Neural crest cell (in vitro differentiated cells): ENCODE measurements at regions not wholly inside any gene's neighbourhood (a gene's known extent, or its start where the extent isn't known, plus 50 kb on each side); places are given as distances from the start of the nearest gene placed in this dataset.

ENCODE experiments used
- DNase-seq: peaks from one replicate; pipeline ENCODE4 v3.0.0; 2021; ENCODE audit warnings: low read depth, mixed read lengths, low spot score
- H3K27ac Mint-ChIP-seq: one replicate; pipeline ENCODE4 v1.8.0; 2021; ENCODE audit warnings: mild to moderate bottlenecking, mixed read lengths; ENCODE audit not compliant: unreplicated experiment
- H3K27me3 Mint-ChIP-seq: 2 replicates; pipeline ENCODE4 v1.8.0; 2021; ENCODE audit warnings: low read depth, mild to moderate bottlenecking, mixed read lengths
- H3K36me3 Mint-ChIP-seq: 2 replicates; pipeline ENCODE4 v1.8.0; 2021; ENCODE audit warnings: low read depth, mild to moderate bottlenecking, mixed read lengths
- H3K4me1 Mint-ChIP-seq: 2 replicates; pipeline ENCODE4 v1.8.0; 2021; ENCODE audit warnings: mixed read lengths
- H3K4me3 Mint-ChIP-seq: one replicate; pipeline ENCODE4 v1.8.0; 2021; ENCODE audit warnings: mild to moderate bottlenecking, mixed read lengths
- H3K9me3 Mint-ChIP-seq: 2 replicates; pipeline ENCODE4 v1.8.0; 2021; ENCODE audit warnings: mixed read lengths
- CTCF ChIP-seq: fragments of 200-600 bp; sonication (generic); conservative IDR thresholded peaks from 2 replicates; pipeline ENCODE4 v1.5.0; 2021; ENCODE audit warnings: antibody characterized with exemption, mild to moderate bottlenecking

DNA sequence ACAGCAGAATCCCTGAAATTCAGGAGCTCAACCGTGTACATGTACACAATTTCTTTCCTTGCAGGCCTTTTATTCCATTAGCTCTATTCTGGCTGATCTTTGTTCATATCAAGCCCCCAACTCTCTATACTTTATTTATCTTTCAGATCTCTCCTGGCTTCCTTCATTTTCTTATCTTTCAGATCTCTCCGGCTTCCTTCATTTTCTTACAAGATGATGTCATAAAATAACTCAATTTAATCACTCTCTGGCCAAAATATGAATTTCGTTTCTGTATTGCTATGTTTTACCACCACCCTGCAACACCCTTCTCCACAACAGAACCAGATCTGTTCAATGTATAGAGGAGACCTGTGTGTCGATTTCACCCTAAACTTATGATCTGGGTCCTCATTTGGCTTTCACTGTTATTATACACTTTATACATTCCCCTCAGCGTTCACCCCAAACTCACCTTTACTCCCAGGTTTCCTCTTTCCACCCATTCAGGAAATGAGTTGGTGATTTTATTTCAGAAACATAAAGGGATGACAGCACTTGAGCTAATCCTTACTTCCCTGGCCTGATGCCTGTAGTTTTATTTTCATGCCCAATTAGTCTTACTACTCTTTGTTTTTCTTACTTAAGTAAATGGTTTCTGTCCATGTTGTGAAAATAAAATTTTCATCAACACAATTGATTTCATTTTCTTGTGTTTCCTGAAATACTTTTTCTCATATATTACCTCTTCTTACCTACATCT is 195.5 kb downstream of the BCHE start:
- Mint-ChIP-seq H3K4me1 (no peaks in the 10 kb centered on the region), H3K27me3 (no peaks in the 10 kb centered on the region), H3K9me3 (peaks cover 4% of the 10 kb centered on the region), H3K4me3 (no peak overlapping the region), H3K36me3 (no peaks in the 10 kb centered on the region), H3K27ac (no peak overlapping the region)
- DNase-seq: no peak
- no peak for TF ChIP-seq CTCF

DNA sequence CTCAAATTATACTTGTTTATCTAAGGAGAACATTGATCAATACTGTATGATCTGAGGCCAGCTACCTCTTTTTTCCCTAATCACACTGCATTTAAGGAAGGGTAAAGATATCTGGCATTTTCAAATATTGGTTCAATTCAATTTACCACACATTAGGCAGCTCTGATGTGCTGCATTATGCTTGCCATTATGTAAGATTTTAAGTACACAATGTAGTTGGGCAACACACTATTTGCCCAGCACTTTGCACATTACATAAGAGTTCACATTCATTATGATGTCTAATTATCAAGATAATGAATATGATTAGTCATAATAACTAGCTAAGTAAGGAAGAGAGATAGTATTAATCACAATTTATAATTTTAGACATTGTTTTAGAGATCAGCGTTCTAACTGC is 196.3 kb downstream of the BCHE start:
- H3K9me3 Mint-ChIP-seq: peaks cover 4% of the 10 kb centered on the region
- no peak for DNase-seq
- H3K27ac Mint-ChIP-seq: no peak overlapping the region
- H3K4me3 Mint-ChIP-seq: no peak overlapping the region
- H3K4me1 Mint-ChIP-seq: no peaks in the 10 kb centered on the region
- no peaks in the 10 kb centered on the region for H3K36me3 Mint-ChIP-seq
- H3K27me3 Mint-ChIP-seq: no peaks in the 10 kb centered on the region
- no peak for TF ChIP-seq CTCF

DNA sequence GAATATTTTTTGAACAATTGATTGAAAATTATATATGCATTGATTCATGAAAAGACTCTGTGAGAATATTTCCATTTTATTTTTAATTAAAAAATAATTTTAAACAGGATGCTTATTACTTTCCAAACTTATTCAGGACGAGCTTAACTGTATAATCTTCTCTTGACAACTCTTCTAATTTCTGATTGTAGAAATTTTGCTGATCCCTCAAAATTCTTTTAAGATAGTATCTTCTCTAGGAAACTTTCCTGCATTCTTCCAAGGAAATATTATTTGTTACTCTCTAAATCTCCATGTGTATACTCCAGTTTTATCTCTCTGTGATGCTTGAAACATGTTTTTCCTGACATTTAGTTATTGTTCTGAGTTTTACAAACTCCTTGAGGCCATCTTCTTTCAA is 197.2 kb downstream of the BCHE start:
- Mint-ChIP-seq H3K9me3 (no peaks in the 10 kb centered on the region), H3K4me3 (no peak overlapping the region), H3K4me1 (no peaks in the 10 kb centered on the region), H3K36me3 (no peaks in the 10 kb centered on the region), H3K27me3 (no peaks in the 10 kb centered on the region), H3K27ac (no peak overlapping the region)
- no peak for DNase-seq
- TF ChIP-seq CTCF: no peak

GRCh38 chr3:165638034-165638433 is 199.2 kb downstream of the BCHE start:
- Mint-ChIP-seq H3K4me3 (no peak overlapping the region), H3K36me3 (no peaks in the 10 kb centered on the region), H3K27ac (no peak overlapping the region), H3K27me3 (no peaks in the 10 kb centered on the region), H3K9me3 (no peaks in the 10 kb centered on the region), H3K4me1 (no peaks in the 10 kb centered on the region)
- no peak for DNase-seq
- TF ChIP-seq CTCF: no peak

DNA sequence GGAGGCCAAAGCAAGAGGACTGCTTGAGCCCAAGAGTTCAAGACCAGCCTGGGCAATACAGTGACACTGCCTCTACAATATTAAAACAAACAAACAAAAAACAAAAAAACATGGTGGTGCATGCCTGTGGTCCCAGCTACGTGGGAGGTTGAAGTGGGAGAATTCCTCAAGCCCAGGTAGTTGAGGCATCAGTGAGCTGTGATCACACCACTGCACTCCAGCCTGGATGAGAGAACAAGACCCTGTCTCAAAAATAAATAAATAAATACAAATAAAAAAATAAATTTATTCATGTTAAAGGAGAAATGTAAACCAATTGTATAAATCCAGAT is 200.6 kb downstream of the BCHE start:
- Mint-ChIP-seq H3K27me3 (no peaks in the 10 kb centered on the region), H3K36me3 (no peaks in the 10 kb centered on the region), H3K4me3 (no peak overlapping the region), H3K9me3 (peaks cover 6% of the 10 kb centered on the region), H3K27ac (no peak overlapping the region), H3K4me1 (no peaks in the 10 kb centered on the region)
- DNase-seq: no peak
- TF ChIP-seq CTCF: no peak
